Loucy (cell line): ENCODE measurements at regions not wholly inside any gene's neighbourhood (a gene's known extent, or its start where the extent isn't known, plus 50 kb on each side); places are given as distances from the start of the nearest gene placed in this dataset.

Experiments
- CTCF ChIP-seq: fragments of 200-600 bp; sonication (generic); conservative IDR thresholded peaks from 2 replicates; pipeline ENCODE4 v1.5.1; 2014; ENCODE audit warnings: mild to moderate bottlenecking, antibody characterized with exemption, low read length
- EZH2phosphoT487 ChIP-seq: fragments of 200-600 bp; IDR thresholded peaks from 2 replicates; pipeline ENCODE4 v1.6.1; 2018; ENCODE audit warnings: antibody characterized with exemption, mild to moderate bottlenecking, moderate library complexity, borderline replicate concordance

- TF ChIP-seq EZH2phosphoT487 (no peak), CTCF (no peak)
Measured at GRCh38 chr13:81314461-81314860, 973.5 kb upstream of the SPRY2 start.
